ENCODE measurements at regions not wholly inside any gene's neighbourhood (a gene's known extent, or its start where the extent isn't known, plus 50 kb on each side); places are given as distances from the start of the nearest gene placed in this dataset.

- TF ChIP-seq, protein P1, sequence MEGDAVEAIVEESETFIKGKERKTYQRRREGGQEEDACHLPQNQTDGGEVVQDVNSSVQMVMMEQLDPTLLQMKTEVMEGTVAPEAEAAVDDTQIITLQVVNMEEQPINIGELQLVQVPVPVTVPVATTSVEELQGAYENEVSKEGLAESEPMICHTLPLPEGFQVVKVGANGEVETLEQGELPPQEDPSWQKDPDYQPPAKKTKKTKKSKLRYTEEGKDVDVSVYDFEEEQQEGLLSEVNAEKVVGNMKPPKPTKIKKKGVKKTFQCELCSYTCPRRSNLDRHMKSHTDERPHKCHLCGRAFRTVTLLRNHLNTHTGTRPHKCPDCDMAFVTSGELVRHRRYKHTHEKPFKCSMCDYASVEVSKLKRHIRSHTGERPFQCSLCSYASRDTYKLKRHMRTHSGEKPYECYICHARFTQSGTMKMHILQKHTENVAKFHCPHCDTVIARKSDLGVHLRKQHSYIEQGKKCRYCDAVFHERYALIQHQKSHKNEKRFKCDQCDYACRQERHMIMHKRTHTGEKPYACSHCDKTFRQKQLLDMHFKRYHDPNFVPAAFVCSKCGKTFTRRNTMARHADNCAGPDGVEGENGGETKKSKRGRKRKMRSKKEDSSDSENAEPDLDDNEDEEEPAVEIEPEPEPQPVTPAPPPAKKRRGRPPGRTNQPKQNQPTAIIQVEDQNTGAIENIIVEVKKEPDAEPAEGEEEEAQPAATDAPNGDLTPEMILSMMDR (IDR thresholded peaks at IDR 0.05), result no peak
- no peak for TF ChIP-seq POLR2A (IDR thresholded peaks at IDR 0.05)
Observed at GRCh38 chr20:4542270-4542669, 144.0 kb upstream of the PRNP start.
